Cerebellar nuclear complex (tissue), 1 donor: ENCODE measurements at regions not wholly inside any gene's neighbourhood (a gene's known extent, or its start where the extent isn't known, plus 50 kb on each side); places are given as distances from the start of the nearest gene placed in this dataset.

Experiments
- DNase-seq, 2 experiments: peaks; one replicate each; lab custom pipeline; 2025; lab: John Stamatoyannopoulos, UW

- no peak for DNase-seq
Observed at GRCh38 chr14:25756876-25757275, 706.9 kb upstream of the STXBP6 start.

- DNase-seq, result no peak
Observed at GRCh38 chr14:25753130-25753529, 703.2 kb upstream of the STXBP6 start.

GRCh38 chr14:25750436-25750835 is 700.5 kb upstream of the STXBP6 start:
- DNase-seq, result no peak
